LNCaP clone FGC (cell line): ENCODE measurements at regions not wholly inside any gene's neighbourhood (a gene's known extent, or its start where the extent isn't known, plus 50 kb on each side); places are given as distances from the start of the nearest gene placed in this dataset.

Experiments
- DNase-seq: peaks from one replicate; pipeline ENCODE4 v3.0.0-alpha.2; 2011; ENCODE audit warnings: low read depth
- H3K4me3 ChIP-seq: 2 replicates; pipeline ENCODE4 v1.5.1; 2011; ENCODE audit warnings: mild to moderate bottlenecking, low read depth, low read length, control low read depth
- CTCF ChIP-seq: IDR thresholded peaks from 2 replicates; pipeline ENCODE4 v1.5.1; 2012; ENCODE audit warnings: mild to moderate bottlenecking; ENCODE audit not compliant: control insufficient read depth, insufficient read depth; ENCODE audit errors: extremely low read depth

- DNase-seq, result no peak
- H3K4me3 ChIP-seq, result no peak overlapping the region
- peak; percentile 44 for TF ChIP-seq CTCF
These were observed 518.5 kb downstream of the NR2F1-AS1 start for GRCh38 chr5:93062548-93062947.

GRCh38 chr5:93058309-93058708 lies 522.7 kb downstream of the NR2F1-AS1 start:
- DNase-seq, result peak; percentile 61
- H3K4me3 ChIP-seq, result no peak overlapping the region
- no peak for TF ChIP-seq CTCF

- H3K4me3 ChIP-seq, result no peak overlapping the region
- TF ChIP-seq CTCF, result no peak
- no peak for DNase-seq
These were observed 523.7 kb downstream of the NR2F1-AS1 start for GRCh38 chr5:93057311-93057710.

GRCh38 chr5:93055971-93056370 lies 525.0 kb downstream of the NR2F1-AS1 start:
- DNase-seq, result no peak
- no peak for TF ChIP-seq CTCF
- H3K4me3 ChIP-seq, result no peak overlapping the region

GRCh38 chr5:93055561-93055960 lies 525.5 kb downstream of the NR2F1-AS1 start:
- H3K4me3 ChIP-seq, result no peak overlapping the region
- no peak for TF ChIP-seq CTCF
- no peak for DNase-seq

- TF ChIP-seq CTCF, result no peak
- no peak overlapping the region for H3K4me3 ChIP-seq
These were observed 526.4 kb downstream of the NR2F1-AS1 start for GRCh38 chr5:93054424-93055163.

GRCh38 chr5:93053825-93054224 lies 527.2 kb downstream of the NR2F1-AS1 start:
- no peak overlapping the region for H3K4me3 ChIP-seq
- TF ChIP-seq CTCF, result no peak
- peak; percentile 21 for DNase-seq

More at GRCh38 chr5:93054424-93055163, 526.4 kb downstream of the NR2F1-AS1 start:
- no peak for DNase-seq
